HuH-7 (cell line): ENCODE measurements at regions not wholly inside any gene's neighbourhood (a gene's known extent, or its start where the extent isn't known, plus 50 kb on each side); places are given as distances from the start of the nearest gene placed in this dataset.

Source experiments
- DNase-seq: peaks from one replicate; pipeline ENCODE4 v3.0.0; 2011; ENCODE audit warnings: low spot score

- DNase-seq: no peak
Observed at GRCh38 chr9:89808756-89809181, 204.0 kb downstream of the GADD45G start.

- DNase-seq: no peak
Observed at GRCh38 chr9:89810431-89810830, 205.6 kb downstream of the GADD45G start.

- no peak for DNase-seq
Observed at GRCh38 chr9:89811356-89811755, 206.5 kb downstream of the GADD45G start.

GRCh38 chr9:89811886-89812450 is 207.2 kb downstream of the GADD45G start:
- no peak for DNase-seq

- no peak for DNase-seq
Observed at GRCh38 chr9:89812556-89813181, 207.9 kb downstream of the GADD45G start.

GRCh38 chr9:89813482-89813881 is 208.7 kb downstream of the GADD45G start:
- no peak for DNase-seq

GRCh38 chr9:89814340-89815040 is 209.7 kb downstream of the GADD45G start:
- no peak for DNase-seq

GRCh38 chr9:89815061-89815902 is 210.5 kb downstream of the GADD45G start:
- no peak for DNase-seq

GRCh38 chr9:89815903-89816573 is 211.2 kb downstream of the GADD45G start:
- DNase-seq: no peak

GRCh38 chr9:89817151-89817950 is 212.5 kb downstream of the GADD45G start:
- no peak for DNase-seq

GRCh38 chr9:89820337-89820736 is 215.5 kb downstream of the GADD45G start:
- no peak for DNase-seq

- no peak for DNase-seq
Observed at GRCh38 chr9:89821081-89821480, 216.3 kb downstream of the GADD45G start.

- DNase-seq: no peak
Observed at GRCh38 chr9:89822996-89823395, 218.2 kb downstream of the GADD45G start.

GRCh38 chr9:89825669-89826068 is 220.9 kb downstream of the GADD45G start:
- no peak for DNase-seq

GRCh38 chr9:89826186-89826585 is 221.4 kb downstream of the GADD45G start:
- DNase-seq: no peak

GRCh38 chr9:89829346-89829745 is 224.5 kb downstream of the GADD45G start:
- DNase-seq: no peak

GRCh38 chr9:89835666-89836065 is 230.9 kb downstream of the GADD45G start:
- DNase-seq: no peak

GRCh38 chr9:89837162-89837933 is 232.5 kb downstream of the GADD45G start:
- no peak for DNase-seq

GRCh38 chr9:89837934-89838310 is 233.1 kb downstream of the GADD45G start:
- no peak for DNase-seq

- DNase-seq: no peak
Observed at GRCh38 chr9:89838621-89839020, 233.8 kb downstream of the GADD45G start.
